AG09309 (cell line): ENCODE measurements at regions not wholly inside any gene's neighbourhood (a gene's known extent, or its start where the extent isn't known, plus 50 kb on each side); places are given as distances from the start of the nearest gene placed in this dataset.

Source experiments
- DNase-seq: peaks from one replicate; pipeline ENCODE4 v3.0.0-alpha.2; 2010; ENCODE audit warnings: low read depth
- H3K4me3 ChIP-seq: 2 replicates; pipeline ENCODE4 v1.5.1; 2011; ENCODE audit warnings: mild to moderate bottlenecking, low read depth, low read length, moderate library complexity; ENCODE audit not compliant: control insufficient read depth
- TF ChIP-seq, protein P1 (sequence below): IDR thresholded peaks from 2 replicates; pipeline ENCODE4 v1.5.1; 2011; ENCODE audit warnings: mild to moderate bottlenecking, low read depth, low read length, inconsistent platforms; ENCODE audit not compliant: insufficient read depth, control insufficient read depth; ENCODE audit errors: missing control alignments

GRCh38 chr10:129114588-129114987, 352.5 kb upstream of the MGMT start:
- H3K4me3 ChIP-seq: no peak overlapping the region
- TF ChIP-seq, protein P1, sequence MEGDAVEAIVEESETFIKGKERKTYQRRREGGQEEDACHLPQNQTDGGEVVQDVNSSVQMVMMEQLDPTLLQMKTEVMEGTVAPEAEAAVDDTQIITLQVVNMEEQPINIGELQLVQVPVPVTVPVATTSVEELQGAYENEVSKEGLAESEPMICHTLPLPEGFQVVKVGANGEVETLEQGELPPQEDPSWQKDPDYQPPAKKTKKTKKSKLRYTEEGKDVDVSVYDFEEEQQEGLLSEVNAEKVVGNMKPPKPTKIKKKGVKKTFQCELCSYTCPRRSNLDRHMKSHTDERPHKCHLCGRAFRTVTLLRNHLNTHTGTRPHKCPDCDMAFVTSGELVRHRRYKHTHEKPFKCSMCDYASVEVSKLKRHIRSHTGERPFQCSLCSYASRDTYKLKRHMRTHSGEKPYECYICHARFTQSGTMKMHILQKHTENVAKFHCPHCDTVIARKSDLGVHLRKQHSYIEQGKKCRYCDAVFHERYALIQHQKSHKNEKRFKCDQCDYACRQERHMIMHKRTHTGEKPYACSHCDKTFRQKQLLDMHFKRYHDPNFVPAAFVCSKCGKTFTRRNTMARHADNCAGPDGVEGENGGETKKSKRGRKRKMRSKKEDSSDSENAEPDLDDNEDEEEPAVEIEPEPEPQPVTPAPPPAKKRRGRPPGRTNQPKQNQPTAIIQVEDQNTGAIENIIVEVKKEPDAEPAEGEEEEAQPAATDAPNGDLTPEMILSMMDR: no peak
- no peak for DNase-seq

GRCh38 chr10:129116371-129116770, 350.7 kb upstream of the MGMT start:
- TF ChIP-seq, protein P1: no peak
- no peak for DNase-seq
- H3K4me3 ChIP-seq: no peak overlapping the region

GRCh38 chr10:129120441-129120840, 346.6 kb upstream of the MGMT start:
- H3K4me3 ChIP-seq: no peak overlapping the region
- no peak for DNase-seq

GRCh38 chr10:129122846-129123245, 344.2 kb upstream of the MGMT start:
- DNase-seq: no peak

More at GRCh38 chr10:129120441-129120840, 346.6 kb upstream of the MGMT start:
- TF ChIP-seq, protein P1: no peak

GRCh38 chr10:129123428-129123827, 343.6 kb upstream of the MGMT start:
- DNase-seq: no peak
- H3K4me3 ChIP-seq: no peak overlapping the region
- TF ChIP-seq, protein P1: no peak

More at GRCh38 chr10:129122846-129123245, 344.2 kb upstream of the MGMT start:
- TF ChIP-seq, protein P1: no peak
- H3K4me3 ChIP-seq: no peak overlapping the region

DNA sequence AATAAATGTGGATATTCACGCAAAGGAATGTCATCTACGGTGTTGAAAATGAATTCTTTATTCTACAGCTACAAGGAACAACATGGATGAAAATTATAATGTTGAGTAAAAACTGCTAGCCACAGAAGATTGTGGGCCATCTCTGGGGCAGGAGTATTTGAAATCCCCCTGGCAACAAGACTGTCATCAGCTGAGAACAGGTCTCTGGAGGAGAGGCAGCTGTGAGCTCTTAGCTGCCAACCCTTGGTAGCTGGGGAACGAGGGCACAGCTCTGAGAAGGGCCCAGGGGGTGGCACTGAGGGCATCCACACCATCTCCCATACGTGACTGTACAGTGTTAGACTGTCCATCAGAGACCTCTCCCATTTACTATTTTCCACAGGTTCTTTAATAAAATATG, 340.1 kb upstream of the MGMT start:
- no peak overlapping the region for H3K4me3 ChIP-seq
- DNase-seq: no peak
- TF ChIP-seq, protein P1: no peak
